GM23338 (cell line): ENCODE measurements at regions not wholly inside any gene's neighbourhood (a gene's known extent, or its start where the extent isn't known, plus 50 kb on each side); places are given as distances from the start of the nearest gene placed in this dataset.

ENCODE experiments used
- CREB1 ChIP-seq: fragments of 250-450 bp; sonication (Bioruptor Pico); IDR thresholded peaks from 2 replicates; pipeline ENCODE4 v1.5.0; 2020; ENCODE audit warnings: low read depth, mild to moderate bottlenecking, moderate library complexity
- CTCF ChIP-seq, 2 experiments: fragments of 200-600 bp in 1 of 2; sonication (generic) in 1 of 2; conservative IDR thresholded peaks; 2 replicates each; pipeline versions ENCODE4 v1.5.1 to v1.6.1; 2016 to 2017; ENCODE audit warnings: antibody characterized with exemption in 2 of 2, low read depth in 2 of 2, mild to moderate bottlenecking in 2 of 2, moderate library complexity in 1 of 2
- EZH2 ChIP-seq: fragments of 200-600 bp; sonication (generic); IDR thresholded peaks from one replicate; pipeline ENCODE4 v1.8.0; 2017; ENCODE audit warnings: antibody characterized with exemption, mild to moderate bottlenecking, low read depth; ENCODE audit not compliant: unreplicated experiment
- EZH2phosphoT487 ChIP-seq: fragments of 200-600 bp; sonication (generic); IDR thresholded peaks from one replicate; pipeline ENCODE4 v1.8.1; 2018; ENCODE audit warnings: antibody characterized with exemption; ENCODE audit not compliant: unreplicated experiment
- NANOG ChIP-seq: IDR thresholded peaks from 2 replicates; pipeline ENCODE4 v1.6.1; 2016; ENCODE audit warnings: antibody characterized with exemption, borderline replicate concordance
- POLR2AphosphoS5 ChIP-seq: IDR thresholded peaks from 2 replicates; pipeline ENCODE4 v1.6.1; 2016; ENCODE audit warnings: antibody characterized with exemption, low read depth
- REST ChIP-seq: IDR thresholded peaks from one replicate; pipeline ENCODE4 v1.6.1; 2018; ENCODE audit warnings: antibody characterized with exemption; ENCODE audit not compliant: unreplicated experiment
- ZNF331 ChIP-seq: fragments of 250-450 bp; sonication (Bioruptor Pico); IDR thresholded peaks from 2 replicates; pipeline ENCODE4 v1.5.0; 2020; ENCODE audit warnings: low read depth, mild to moderate bottlenecking, moderate library complexity

- TF ChIP-seq REST = no peak
- no peak for TF ChIP-seq CTCF (conservative IDR thresholded peaks at IDR 0.05; ENCODE audit: low read depth in 2 of 2)
- no peak for TF ChIP-seq ZNF331 (CRISPR knock-in tag)
- no peak for TF ChIP-seq NANOG
- TF ChIP-seq EZH2phosphoT487 = no peak
- TF ChIP-seq POLR2AphosphoS5 = no peak
- TF ChIP-seq EZH2 = no peak
- TF ChIP-seq CREB1 = no peak
These were observed 1156.5 kb downstream of the NCAM2 start for GRCh38 chr21:22154579-22155274.
